ENCODE measurements at regions not wholly inside any gene's neighbourhood (a gene's known extent, or its start where the extent isn't known, plus 50 kb on each side); places are given as distances from the start of the nearest gene placed in this dataset.

GRCh38 chr4:132863619-132864018 lies 285.5 kb upstream of the PCDH10 start:
- DNase-seq (ENCODE audit: low read depth): no peak

- DNase-seq (ENCODE audit: low read depth): no peak
Observed at GRCh38 chr4:132865458-132865857, 283.6 kb upstream of the PCDH10 start.

GRCh38 chr4:132865922-132866321 lies 283.2 kb upstream of the PCDH10 start:
- DNase-seq (ENCODE audit: low read depth): no peak

- no peak for DNase-seq (ENCODE audit: low read depth)
Observed at GRCh38 chr4:132866616-132867015, 282.5 kb upstream of the PCDH10 start.

- DNase-seq (ENCODE audit: low read depth): no peak
Observed at GRCh38 chr4:132893787-132894186, 255.3 kb upstream of the PCDH10 start.

GRCh38 chr4:132901224-132901623 lies 247.9 kb upstream of the PCDH10 start:
- DNase-seq (ENCODE audit: low read depth): no peak

GRCh38 chr4:132910229-132910748 lies 238.8 kb upstream of the PCDH10 start:
- DNase-seq (ENCODE audit: low read depth): no peak

- DNase-seq (ENCODE audit: low read depth): no peak
Observed at GRCh38 chr4:132918096-132918495, 231.0 kb upstream of the PCDH10 start.

GRCh38 chr4:132923516-132923915 lies 225.6 kb upstream of the PCDH10 start:
- no peak for DNase-seq (ENCODE audit: low read depth)

GRCh38 chr4:132934911-132935310 lies 214.2 kb upstream of the PCDH10 start:
- no peak for DNase-seq (ENCODE audit: low read depth)

- DNase-seq (ENCODE audit: low read depth): no peak
Observed at GRCh38 chr4:132955146-132955545, 193.9 kb upstream of the PCDH10 start.

GRCh38 chr4:132956962-132957361 lies 192.1 kb upstream of the PCDH10 start:
- DNase-seq (ENCODE audit: low read depth): no peak

- DNase-seq (ENCODE audit: low read depth): no peak
Observed at GRCh38 chr4:132958457-132959263, 190.4 kb upstream of the PCDH10 start.

- DNase-seq (ENCODE audit: low read depth): no peak
Observed at GRCh38 chr4:132981611-132982010, 167.5 kb upstream of the PCDH10 start.

GRCh38 chr4:132982151-132982550 lies 166.9 kb upstream of the PCDH10 start:
- DNase-seq (ENCODE audit: low read depth): no peak

- DNase-seq (ENCODE audit: low read depth): no peak
Observed at GRCh38 chr4:132991111-132991510, 158.0 kb upstream of the PCDH10 start.

GRCh38 chr4:132992686-132993085 lies 156.4 kb upstream of the PCDH10 start:
- DNase-seq (ENCODE audit: low read depth): no peak

- DNase-seq (ENCODE audit: low read depth): no peak
Observed at GRCh38 chr4:132998585-132999230, 150.4 kb upstream of the PCDH10 start.

GRCh38 chr4:133000012-133000411 lies 149.1 kb upstream of the PCDH10 start:
- no peak for DNase-seq (ENCODE audit: low read depth)

- no peak for DNase-seq (ENCODE audit: low read depth)
Observed at GRCh38 chr4:133003169-133003568, 145.9 kb upstream of the PCDH10 start.

GRCh38 chr4:133014473-133015135 lies 134.5 kb upstream of the PCDH10 start:
- DNase-seq (ENCODE audit: low read depth): no peak

- DNase-seq (ENCODE audit: low read depth): no peak
Observed at GRCh38 chr4:133045288-133045687, 103.8 kb upstream of the PCDH10 start.

GRCh38 chr4:133046156-133046555 lies 102.9 kb upstream of the PCDH10 start:
- DNase-seq (ENCODE audit: low read depth): no peak

Measured in stromal cell of bone marrow (primary cell).